Activated gamma-delta T cell treated with Interleukin-2 at 50 U/mL for 16 hours (primary cell): ENCODE measurements at regions not wholly inside any gene's neighbourhood (a gene's known extent, or its start where the extent isn't known, plus 50 kb on each side); places are given as distances from the start of the nearest gene placed in this dataset.

Experiments used
- DNase-seq: peaks from one replicate; pipeline ENCODE4 v3.0.0-alpha.2; 2020

DNA sequence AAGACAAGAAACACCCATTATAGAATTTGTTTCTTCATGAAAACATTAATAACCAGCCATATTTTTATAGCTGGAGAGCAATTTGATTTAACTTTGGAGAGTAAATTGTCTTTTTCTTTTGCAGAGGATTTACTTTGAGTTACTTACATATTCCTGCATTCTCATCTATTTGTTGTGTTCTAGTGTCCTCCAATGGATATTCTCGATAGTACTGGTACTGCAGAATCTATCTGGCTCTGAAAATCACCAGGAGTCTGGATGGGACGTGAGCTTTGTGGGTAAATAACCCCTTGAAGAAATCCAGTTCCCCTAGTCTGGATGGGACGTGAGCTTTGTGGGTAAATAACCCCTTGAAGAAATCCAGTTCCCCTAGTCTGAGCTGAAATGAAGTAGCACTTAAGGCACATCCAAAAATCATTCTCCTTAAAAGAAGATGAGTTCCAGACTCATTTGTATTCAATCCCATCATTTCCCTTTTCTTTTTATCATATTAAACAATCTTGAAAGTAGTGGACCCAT is 294.1 kb upstream of the UBE2E2 start:
- DNase-seq, result no peak

DNA sequence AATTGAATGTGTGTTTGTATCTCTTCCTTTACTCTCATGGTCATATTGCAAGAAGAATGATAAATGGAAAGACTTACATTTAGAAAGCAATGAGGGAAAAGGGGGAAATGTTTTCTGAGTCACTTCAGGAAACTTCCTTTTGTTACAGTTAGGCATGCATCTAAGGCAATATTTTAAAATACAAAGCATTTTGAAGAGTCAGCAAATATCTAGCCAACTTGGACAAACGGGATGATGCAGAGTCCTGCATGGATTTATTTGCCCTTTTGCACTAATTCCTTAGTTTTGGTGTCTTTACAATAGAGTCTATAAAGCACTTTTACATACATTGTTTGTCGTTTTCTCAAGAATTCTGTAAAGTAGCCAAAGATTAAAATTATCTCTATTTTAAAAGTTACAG is 286.2 kb upstream of the UBE2E2 start:
- DNase-seq, result no peak

DNA sequence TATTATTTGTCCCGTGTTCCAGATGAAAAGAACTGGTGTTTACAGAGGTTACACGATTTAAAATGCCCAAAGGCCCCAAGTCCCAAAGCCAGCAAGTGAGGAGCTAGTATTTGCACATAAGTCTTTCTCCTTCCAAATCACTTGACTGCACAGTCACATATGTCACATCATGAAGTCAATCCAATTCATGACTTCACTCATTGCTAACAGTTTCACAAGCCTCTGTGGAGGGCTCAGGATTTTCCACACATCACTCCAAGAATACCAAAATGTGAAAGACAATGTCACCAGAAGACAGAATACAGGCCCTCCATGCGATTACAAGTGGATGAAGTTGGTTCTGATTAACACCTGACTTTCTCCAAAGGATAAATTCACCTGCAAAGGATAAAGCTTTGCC is 283.1 kb upstream of the UBE2E2 start:
- no peak for DNase-seq

DNA sequence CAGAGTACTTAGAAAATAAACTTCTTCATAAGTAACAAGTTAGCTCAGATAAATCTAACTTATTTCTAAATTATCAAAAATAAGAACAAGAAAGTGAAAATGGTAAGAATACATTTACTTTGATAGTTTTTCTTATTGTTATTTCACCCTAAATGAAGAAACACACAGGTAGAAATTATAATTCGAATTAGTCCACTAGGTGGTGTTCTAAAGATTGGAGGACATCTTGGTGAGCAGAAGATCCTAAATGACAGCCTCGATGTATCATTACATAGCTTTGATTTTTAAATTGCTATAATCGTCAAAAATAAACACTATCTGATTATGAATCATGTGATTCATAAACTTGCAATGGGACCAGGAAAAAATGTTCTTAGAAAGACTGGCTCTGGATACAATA is 280.8 kb upstream of the UBE2E2 start:
- no peak for DNase-seq

DNA sequence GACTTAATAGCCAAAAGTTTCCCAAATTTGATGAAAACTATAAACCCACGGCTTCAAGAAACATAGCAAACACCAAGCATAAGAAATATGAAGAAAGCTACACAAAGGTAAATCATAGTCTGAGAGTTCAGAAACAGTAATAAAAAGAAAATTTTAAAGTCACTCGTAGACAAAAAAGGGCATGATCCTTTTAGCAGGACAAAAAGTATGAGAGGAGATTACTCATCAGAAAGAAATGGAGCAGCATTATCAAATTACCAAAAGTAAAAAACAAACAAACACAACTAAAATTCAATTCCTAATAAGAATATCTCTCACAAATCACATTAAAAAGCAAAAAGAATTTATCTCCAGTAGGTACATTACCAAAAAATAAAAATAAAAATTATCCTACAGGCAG is 279.4 kb upstream of the UBE2E2 start:
- DNase-seq, result no peak

DNA sequence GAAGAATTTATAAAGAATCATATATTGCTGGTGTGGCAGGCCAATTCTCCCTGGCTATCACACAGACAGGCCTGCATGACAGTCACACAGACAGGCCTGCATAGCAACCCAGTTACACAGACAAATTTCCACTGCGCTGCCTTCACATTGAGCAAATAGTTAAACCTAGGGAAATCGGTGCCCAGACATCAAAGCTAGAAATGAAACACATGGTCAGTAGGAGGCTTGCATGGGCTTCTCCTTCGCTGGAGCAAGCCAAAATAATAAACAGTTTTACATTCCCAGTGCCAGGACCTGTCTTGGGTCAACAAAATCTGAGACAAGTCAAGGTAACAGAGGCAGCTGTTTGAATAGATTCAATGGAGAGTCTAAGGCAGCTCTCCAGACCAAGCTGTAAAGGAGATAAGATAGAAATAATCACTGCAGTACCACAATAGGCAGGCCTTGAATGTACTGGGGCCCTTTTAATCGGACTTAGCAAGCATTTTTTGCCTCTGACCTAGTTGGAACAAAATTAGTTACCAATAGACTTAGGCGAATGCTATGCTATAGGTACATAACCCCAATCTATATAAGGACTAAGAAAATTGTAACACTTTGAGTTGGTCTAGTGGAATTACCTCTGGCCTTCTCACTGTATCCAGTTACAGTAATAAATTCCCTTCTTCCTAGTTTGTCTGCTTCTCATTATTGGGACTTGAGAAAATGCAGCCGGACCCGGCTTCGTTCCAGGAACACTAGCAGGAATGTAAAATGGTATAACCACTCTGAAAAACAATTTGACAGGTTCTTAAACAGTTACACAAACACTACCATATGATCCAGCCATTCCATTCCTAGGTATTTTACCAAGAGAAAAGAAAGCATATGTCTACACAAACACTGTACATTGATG is 274.7 kb upstream of the UBE2E2 start:
- no peak for DNase-seq

DNA sequence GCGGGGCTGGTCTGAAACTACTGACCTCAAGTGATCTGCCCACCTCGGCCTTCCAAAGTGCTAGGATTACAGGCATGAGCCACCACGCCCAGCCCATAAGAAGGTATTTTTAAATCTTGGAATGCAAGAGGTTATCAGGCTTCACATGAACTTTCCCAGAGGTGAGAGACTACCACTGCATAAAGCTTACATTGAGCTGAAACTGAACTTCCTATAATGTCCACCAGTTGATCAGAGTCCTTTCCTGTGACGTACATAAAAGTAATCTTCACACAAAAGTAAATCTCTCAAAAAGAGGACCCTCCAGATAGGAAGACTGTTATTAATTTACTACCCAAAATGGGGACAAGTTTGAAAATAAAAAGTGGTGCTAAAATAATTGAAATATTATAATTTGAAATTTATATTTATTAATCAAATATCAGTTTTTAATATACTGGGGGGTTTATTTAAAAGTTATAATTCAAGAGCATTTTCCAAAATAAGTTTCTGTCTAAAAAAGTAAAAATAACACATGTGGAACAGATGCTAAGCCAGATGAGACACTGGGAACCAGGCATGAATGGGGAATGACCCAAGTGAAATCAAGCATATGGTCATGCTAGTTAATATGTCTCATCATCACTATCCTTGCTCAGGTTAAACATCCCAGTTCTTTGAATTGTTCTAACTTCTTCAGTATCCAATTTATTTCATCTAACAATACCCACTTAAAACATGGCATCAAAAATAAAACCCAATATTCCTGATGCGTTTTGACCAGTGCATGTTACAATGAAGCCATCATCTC is 269.9 kb upstream of the UBE2E2 start:
- DNase-seq, result no peak

DNA sequence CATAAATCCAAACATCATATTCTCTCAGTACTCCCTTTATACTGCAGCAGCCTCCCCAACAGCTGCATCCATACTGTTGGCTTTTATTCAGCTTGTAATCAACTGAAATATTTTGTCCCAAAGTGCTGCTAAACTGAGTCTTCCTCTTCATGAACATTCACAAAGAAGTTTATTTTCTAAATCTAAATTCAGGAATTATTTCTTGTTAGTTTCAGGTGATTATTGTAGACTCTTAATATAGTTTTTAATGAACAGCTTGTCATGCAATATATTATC is 269.3 kb upstream of the UBE2E2 start:
- no peak for DNase-seq

DNA sequence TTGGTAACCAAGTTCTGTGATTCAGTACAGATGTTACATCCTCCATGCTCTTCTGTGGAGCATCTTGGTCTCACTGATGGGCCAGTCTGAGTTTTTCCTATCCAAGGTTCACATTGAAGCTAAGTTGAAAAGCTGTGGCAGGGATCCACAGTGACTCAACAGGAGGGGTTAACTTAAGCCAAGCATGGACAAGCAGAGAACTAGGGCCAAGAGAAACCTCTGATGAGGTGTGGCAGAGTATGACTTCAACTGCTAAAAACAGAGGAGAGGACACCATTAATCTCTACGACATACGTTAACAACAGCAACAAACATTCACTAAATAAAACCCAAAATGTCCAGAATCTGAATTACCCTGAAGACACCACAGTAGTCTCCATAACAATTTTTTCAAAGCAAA is 268.1 kb upstream of the UBE2E2 start:
- no peak for DNase-seq

DNA sequence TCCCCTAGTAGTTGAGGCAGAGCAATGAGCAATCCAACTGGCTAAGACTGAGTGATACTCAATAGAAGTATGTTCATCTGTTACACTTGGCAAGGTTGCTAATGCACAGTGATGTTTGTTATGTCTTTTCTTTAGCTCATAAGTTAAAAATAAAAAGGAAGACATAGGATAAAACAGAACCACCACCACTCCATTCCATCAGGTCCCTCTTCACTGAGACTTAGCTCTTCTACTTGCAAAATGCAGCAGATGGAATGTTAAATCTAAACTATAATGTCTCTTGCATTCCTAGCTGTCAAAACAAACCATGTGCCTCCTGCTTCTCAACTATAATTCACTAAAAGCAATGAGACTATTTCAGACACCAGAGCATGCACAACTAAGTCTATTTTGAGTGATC is 265.6 kb upstream of the UBE2E2 start:
- DNase-seq, result no peak

DNA sequence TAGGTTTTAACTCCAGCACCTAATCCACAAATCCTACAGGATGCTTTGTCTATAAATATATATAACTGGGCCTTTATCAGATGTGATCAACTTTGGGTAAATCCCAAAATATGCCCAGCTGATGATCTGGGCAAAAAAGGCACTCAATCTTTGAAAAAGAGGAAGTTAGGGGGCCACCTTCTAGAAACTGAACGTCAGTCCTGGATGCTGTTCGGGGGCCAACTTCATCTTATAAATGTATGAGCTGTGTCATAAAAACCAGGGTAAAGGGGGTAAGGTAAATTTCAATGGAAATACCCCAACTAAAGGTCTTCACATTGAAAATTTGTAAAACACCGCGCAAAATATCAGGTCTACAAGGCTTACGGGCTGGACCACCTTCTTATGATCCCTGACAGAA is 264.4 kb upstream of the UBE2E2 start:
- no peak for DNase-seq

DNA sequence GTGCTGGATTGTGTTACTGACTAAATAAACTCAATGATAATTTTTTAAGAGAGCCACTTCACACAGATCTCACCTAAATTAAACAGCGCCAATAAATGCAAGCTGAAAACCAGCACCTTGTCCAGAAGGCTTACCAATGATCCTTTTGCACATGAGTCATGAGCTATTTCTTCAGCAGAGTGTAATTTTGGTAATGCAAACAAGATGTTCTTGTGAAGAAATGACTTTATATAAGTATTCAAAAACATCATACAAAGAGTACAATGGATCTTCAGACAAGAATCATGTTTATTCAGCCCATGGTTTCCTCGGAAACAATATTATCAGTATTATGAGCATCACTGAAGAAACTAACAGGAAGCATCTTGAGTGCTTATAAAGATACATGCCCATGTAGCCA is 263.8 kb upstream of the UBE2E2 start:
- no peak for DNase-seq

DNA sequence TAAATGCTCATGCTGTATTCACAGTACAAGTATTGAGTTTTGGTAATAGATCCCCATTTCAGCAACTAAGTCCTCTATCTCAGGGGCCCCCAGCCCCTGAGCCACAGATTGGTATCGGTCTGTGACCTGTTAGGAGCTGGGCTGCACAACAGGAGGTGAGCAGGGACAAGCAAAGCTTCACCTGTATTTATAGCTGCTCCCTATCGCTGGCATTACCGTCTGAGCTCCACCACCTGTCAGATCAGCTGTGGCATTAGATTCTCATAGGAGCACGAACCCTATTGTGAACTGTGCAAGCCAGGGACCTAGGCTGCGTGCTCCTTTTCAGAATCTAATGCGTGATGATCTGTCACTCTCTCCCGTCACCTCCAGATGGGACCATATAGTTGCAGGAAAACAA is 262.8 kb upstream of the UBE2E2 start:
- DNase-seq, result no peak

DNA sequence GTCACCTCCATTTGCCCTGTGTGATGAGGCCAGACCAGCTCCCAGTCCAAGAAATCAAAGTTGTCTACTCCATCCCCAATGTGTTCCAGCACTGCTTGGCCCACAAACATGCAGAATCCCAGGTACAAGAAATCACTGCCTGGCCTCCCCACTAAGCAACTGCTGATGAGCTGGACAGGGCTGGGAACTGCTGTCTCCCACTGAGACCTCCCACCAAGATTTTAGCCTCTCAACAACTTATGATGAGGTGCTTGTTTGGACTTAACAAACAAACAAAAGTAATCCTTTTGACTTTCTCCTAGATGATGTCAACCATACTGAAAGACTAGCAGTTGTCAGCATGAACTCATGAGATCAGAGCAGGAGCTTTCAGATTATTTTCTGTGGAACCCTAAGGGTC is 260.1 kb upstream of the UBE2E2 start:
- no peak for DNase-seq

DNA sequence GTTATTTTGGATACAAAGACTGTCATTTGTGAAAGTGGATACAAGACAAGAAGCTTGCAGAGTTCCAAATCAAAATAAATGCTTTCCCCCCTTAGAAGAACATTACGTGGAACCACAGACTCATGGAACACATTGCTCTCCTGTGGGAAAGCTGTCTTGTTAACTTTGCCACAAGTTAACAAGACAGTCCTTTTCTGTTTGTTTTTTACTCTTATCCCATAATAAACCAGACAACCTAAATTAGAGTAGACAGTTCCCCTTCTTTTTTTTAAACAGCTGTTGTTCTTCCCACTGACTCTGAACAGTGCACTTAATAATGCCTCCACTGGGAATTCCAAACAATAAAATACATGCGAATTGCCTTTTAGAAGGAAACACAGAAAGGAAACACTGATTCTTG is 255.3 kb upstream of the UBE2E2 start:
- no peak for DNase-seq

DNA sequence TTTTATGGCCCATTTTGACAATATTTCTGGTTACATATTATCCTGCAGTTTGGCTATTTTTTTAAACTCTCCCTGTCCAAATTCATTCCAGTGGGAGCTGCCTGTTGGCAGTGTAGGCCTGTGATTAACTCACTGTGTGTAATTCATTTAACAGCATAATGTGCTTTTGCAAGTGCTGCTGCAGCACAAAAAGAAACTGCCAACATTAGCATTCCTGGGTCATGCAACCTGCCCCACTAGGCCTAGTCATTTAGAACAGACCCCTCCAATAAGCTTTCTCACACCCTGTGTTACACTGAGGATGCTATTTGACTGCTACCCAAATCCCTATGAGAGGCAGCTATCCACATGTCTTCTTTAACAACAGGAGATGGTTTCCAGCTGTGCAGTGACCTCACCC is 251.2 kb upstream of the UBE2E2 start:
- DNase-seq, result no peak

DNA sequence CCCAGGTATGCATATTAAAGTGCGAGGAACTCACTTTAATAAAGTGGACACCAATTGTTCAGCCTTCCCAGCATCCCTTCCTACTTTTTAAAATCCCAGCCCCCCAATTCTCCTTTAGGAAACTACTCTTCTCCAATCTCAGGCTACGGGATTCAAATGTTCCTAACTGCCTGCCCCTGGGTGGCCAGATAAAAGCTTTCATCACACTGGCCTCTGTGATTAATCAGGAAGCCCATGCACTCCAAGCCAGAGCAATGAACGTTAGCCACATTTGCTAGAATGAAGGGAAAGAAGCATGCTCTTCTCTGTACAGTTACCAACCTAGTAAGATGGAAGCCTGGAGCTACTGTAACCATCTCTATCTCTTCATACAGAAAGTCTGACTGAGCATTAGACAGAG is 250.3 kb upstream of the UBE2E2 start:
- DNase-seq, result no peak

DNA sequence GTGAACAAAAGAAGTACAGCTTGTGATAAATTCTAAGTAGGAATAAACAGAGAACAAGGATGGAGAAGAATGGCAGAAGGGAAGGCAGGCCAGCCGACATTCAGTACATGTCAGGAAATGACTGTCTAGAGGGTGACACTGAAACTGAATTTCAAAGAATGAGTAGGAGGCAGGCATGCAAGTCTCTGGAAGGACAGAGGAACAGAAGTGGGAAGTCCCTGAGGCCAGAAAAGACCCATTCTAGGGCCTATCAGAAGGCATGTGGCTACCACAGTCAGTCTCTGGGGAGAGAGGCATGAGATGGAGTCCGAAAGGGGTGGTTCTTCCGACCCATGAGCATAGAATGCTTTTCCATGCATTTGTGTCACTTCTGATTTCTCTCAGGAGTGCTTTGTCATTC is 243.5 kb upstream of the UBE2E2 start:
- no peak for DNase-seq

DNA sequence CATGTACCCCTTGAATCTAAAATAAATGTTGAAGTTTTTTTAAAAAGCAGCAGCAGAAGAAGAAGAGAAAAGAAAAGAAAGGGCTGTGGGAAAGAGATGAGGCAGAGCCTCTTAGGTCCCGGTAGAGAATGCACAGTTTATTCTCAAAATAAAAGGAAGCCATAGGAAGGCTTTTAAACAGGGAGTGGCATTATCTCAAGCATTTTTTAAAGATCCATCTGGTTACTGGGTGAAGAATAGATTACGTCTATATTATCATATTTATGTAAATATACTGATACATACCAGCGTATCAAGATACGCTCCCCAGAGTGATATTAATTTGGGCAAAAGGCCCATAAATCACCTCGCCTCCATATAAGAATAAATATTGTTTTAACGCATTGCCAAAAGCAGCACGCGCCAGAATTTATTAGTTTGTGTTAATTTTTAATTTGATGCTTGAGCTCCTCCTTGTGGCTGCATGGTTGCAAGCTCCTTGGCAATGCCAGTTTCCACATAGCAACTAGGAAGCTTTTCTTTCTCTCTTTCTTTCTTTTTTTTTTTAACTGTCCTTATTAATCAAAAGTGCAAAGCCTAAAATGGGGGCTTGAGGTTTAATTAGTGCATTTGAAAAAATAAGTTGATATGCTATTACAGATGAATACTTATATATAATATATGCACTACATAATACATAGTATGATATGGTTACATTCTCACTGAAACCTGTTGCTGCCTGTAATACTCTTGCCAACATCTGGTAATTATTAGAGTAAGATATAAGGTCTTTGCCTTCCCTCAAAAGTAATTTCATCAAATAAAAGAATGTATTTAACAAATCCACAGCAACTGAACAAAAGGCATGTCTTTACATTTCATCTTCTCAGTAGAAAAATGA is 242.8 kb upstream of the UBE2E2 start:
- no peak for DNase-seq

DNA sequence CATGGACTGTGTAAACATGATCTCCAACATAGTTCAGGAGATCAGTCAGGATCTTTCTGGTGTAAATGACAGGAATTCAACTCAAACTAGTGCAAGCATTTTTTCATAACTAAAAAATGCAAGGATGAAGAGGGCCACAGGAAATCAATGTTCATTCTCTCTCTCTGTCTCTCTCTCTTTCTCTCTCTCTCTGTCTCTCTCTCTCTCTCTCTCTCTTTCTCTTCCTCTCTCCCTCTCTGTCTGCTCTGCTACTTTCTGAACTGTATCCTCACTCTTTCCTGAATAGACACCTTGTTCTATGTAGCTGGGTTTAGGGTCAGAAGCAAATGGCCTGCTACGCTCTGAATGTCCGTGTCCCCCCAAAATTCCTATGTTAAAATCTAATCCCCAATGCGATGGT is 240.9 kb upstream of the UBE2E2 start:
- no peak for DNase-seq

DNA sequence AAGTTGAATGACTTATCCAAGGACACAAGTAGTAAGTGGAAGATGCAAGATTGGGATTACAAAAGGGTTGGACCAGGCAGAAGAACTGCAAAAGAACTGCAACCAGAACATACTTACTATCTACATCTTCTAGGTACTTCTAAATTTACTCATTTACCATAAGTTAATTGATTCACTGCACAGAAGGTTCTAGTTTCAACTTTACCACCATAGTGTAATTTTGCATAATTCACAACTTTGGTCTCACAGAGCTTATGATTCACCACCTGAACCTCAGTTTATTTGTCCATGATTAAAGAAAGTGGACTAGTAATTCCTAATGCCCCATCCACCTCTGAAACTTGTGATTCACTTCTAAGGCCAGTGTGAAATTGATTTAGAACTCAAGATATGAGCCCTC is 236.8 kb upstream of the UBE2E2 start:
- DNase-seq, result no peak

DNA sequence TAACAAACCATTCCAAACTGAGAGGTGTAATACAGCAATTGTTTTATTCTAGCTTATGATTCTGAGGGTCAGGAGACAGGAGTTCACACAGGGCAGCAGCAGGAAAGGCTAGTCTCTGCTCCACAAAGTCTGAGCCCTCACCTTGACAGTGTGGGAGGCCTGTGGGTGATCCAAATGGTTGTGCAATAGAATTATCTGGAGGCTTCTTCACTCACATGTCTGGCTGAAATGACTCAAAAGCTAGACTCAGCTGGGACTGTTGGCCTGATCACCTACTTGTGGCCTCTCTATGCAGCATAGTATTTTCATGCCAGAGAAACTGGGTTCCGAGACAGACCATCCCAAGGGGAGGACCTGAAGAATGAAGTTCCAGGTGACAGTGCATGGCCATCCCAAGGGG is 233.9 kb upstream of the UBE2E2 start:
- DNase-seq, result no peak

DNA sequence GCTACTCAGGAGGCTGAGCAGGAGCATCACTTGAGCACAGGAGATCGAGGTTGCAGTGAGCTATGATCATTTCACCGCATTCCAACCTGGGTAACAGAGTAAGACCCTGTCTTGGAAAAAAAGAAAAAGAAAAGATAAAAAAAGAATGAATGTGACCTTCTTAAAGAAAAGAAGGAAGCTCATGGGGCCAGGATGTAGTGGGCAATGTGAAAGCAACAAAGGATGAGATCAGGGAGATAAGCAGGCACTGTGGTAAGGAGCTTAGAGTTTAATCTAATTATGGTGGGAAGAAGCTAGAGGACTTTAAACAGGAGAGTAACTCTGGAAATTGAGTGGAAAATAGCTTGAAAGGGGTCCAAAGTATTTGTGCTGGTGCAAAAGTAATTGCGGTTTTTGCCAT is 231.6 kb upstream of the UBE2E2 start:
- no peak for DNase-seq

DNA sequence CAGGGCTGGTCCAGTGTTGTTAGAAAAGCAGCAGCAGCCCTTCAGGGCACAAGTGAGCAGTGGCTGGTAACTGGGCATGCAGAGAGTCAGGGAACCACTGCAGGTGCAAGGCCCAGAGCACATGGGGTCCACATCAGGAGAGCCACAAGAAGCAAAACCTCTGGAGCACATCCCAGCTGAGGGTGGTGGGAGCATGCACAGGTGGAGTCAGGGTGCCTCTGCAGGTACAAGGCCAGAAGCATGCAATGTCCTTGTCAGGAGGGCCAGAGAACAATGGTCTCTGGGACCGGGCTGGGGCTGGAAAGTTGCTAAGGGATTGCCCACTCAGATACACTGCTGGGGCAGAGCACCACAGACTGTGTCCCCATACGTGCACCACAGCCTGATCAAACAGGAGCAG is 226.1 kb upstream of the UBE2E2 start:
- DNase-seq, result no peak
